HG03095 (cell line): ENCODE measurements at regions not wholly inside any gene's neighbourhood (a gene's known extent, or its start where the extent isn't known, plus 50 kb on each side); places are given as distances from the start of the nearest gene placed in this dataset.
"Not testable (repeated sequence)": the region's sequence is repeated elsewhere in the genome, so short reads cannot be mapped to it uniquely, and the experiment has no call there.

Source experiments
- ATAC-seq: cut with Tn5 transposase; IDR thresholded peaks from one replicate; pipeline ENCODE4 v1.9.1; 2021; ENCODE audit warnings: moderate library complexity; ENCODE audit not compliant: unreplicated experiment

- ATAC-seq, result not testable (repeated sequence)
These were observed 5507.7 kb upstream of the TPTE start for GRCh38 chr21:5013455-5014304.

GRCh38 chr21:5015187-5015586 is 5506.2 kb upstream of the TPTE start:
- ATAC-seq, result not testable (repeated sequence)

GRCh38 chr21:5019120-5019519 is 5502.3 kb upstream of the TPTE start:
- peak; percentile 40 for ATAC-seq

- ATAC-seq, result peak; percentile 43
These were observed 5499.6 kb upstream of the TPTE start for GRCh38 chr21:5021815-5022214.

- ATAC-seq, result peak; percentile 39
These were observed 5499.1 kb upstream of the TPTE start for GRCh38 chr21:5022254-5022653.

GRCh38 chr21:5022748-5023147 is 5498.6 kb upstream of the TPTE start:
- not testable (repeated sequence) for ATAC-seq

- not testable (repeated sequence) for ATAC-seq
These were observed 5486.2 kb upstream of the TPTE start for GRCh38 chr21:5035147-5035546.

GRCh38 chr21:5035587-5035986 is 5485.8 kb upstream of the TPTE start:
- ATAC-seq, result not testable (repeated sequence)

GRCh38 chr21:5037606-5038331 is 5483.6 kb upstream of the TPTE start:
- not testable (repeated sequence) for ATAC-seq

- not testable (repeated sequence) for ATAC-seq
These were observed 5481.5 kb upstream of the TPTE start for GRCh38 chr21:5039926-5040325.

GRCh38 chr21:5042583-5042982 is 5478.8 kb upstream of the TPTE start:
- not testable (repeated sequence) for ATAC-seq

GRCh38 chr21:5044812-5045211 is 5476.6 kb upstream of the TPTE start:
- not testable (repeated sequence) for ATAC-seq

- ATAC-seq, result not testable (repeated sequence)
These were observed 5469.9 kb upstream of the TPTE start for GRCh38 chr21:5051303-5052018.

GRCh38 chr21:5055027-5055754 is 5466.2 kb upstream of the TPTE start:
- ATAC-seq, result not testable (repeated sequence)

GRCh38 chr21:5055996-5056962 is 5465.1 kb upstream of the TPTE start:
- peak; percentile 50 for ATAC-seq

GRCh38 chr21:5057077-5057476 is 5464.3 kb upstream of the TPTE start:
- not testable (repeated sequence) for ATAC-seq

GRCh38 chr21:5060364-5061083 is 5460.9 kb upstream of the TPTE start:
- not testable (repeated sequence) for ATAC-seq

- not testable (repeated sequence) for ATAC-seq
These were observed 5456.7 kb upstream of the TPTE start for GRCh38 chr21:5064581-5065142.
